GM21825 (cell line): ENCODE measurements at regions not wholly inside any gene's neighbourhood (a gene's known extent, or its start where the extent isn't known, plus 50 kb on each side); places are given as distances from the start of the nearest gene placed in this dataset.

Experiments
- ATAC-seq: cut with Tn5 transposase; IDR thresholded peaks from one replicate; pipeline ENCODE4 v1.9.1; 2021; ENCODE audit warnings: mild to moderate bottlenecking, moderate library complexity; ENCODE audit not compliant: unreplicated experiment

DNA sequence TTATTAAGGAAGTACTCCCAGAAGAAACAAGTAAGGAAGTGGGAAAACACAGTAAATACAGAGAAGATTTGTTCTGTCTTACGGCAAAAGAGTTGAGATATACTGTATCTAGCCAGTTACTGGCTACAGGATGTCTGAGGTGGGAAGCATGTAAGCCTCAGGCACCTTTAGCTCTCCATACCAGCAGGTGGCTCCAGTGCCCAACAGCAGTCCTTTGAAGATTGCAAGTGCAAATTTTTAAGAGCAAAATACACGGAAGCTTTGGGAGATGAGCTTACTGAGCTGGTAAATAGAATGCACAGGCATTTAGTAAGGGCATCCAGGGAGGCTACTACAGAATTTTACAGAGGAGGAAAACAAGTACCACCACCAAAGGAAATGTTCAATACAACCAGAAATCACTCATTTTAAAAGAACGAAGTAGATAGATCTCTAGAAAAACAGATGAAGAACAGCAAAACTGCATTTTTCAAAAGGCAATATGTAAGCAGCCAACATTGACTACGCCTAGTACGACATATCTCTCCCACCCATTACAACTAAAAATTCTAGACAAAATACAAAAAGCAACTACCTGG is 57.9 kb upstream of the VSTM2B start:
- no peak for ATAC-seq

DNA sequence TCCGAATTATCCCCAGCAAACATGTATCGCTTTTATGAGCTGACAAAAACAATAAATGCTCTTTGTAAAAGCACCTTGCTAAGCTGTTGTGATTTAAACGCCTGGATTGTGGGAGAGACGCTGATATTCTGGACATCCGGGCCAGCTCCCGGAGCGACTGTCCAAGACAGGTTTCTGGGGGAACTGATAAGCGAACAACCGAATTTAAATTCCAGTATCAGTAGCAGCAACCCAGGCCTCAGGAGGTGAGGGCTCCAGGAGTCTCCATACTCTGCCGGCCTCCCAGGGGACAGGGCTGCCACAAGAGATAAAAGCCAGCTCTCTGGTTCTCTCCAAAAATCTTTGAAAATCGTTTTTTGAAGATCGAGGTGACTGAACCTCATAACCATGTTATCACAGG is 50.3 kb upstream of the VSTM2B start:
- ATAC-seq, result no peak
